PC-9 (cell line): ENCODE measurements at regions not wholly inside any gene's neighbourhood (a gene's known extent, or its start where the extent isn't known, plus 50 kb on each side); places are given as distances from the start of the nearest gene placed in this dataset.

Experiments
- EZH2 ChIP-seq: fragments of 200-600 bp; sonication (generic); IDR thresholded peaks from 2 replicates; pipeline ENCODE4 v1.8.0; 2017; ENCODE audit warnings: antibody characterized with exemption, low read depth
- TF ChIP-seq, protein P1 (sequence below): fragments of 200-600 bp; sonication (generic); conservative IDR thresholded peaks from 2 replicates; pipeline ENCODE4 v1.6.1; 2017; ENCODE audit warnings: mixed run types, antibody characterized with exemption, mild to moderate bottlenecking, moderate library complexity

DNA sequence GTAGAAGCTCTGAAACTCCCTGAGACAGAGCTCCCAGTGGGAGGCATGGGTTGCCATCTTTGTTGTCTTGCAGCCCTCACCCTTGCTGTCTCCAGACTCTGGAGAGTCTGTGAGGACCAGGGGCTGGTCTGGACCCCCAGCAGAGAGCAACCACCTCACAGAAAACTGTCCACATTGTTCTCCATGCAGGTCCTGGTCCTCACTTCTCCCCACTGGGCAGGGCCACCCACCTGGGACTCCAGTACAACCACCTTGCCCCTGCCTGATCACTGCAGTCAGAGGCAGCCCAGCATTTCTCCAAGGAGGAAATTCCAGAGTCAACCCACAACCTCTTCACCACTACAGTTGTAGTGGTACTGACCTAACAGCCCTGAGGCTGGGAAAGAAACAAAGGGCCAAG is 285.6 kb upstream of the RPS23 start:
- TF ChIP-seq, protein P1, sequence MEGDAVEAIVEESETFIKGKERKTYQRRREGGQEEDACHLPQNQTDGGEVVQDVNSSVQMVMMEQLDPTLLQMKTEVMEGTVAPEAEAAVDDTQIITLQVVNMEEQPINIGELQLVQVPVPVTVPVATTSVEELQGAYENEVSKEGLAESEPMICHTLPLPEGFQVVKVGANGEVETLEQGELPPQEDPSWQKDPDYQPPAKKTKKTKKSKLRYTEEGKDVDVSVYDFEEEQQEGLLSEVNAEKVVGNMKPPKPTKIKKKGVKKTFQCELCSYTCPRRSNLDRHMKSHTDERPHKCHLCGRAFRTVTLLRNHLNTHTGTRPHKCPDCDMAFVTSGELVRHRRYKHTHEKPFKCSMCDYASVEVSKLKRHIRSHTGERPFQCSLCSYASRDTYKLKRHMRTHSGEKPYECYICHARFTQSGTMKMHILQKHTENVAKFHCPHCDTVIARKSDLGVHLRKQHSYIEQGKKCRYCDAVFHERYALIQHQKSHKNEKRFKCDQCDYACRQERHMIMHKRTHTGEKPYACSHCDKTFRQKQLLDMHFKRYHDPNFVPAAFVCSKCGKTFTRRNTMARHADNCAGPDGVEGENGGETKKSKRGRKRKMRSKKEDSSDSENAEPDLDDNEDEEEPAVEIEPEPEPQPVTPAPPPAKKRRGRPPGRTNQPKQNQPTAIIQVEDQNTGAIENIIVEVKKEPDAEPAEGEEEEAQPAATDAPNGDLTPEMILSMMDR = no peak
- TF ChIP-seq EZH2 = no peak
